GM23338 (cell line): ENCODE measurements at regions not wholly inside any gene's neighbourhood (a gene's known extent, or its start where the extent isn't known, plus 50 kb on each side); places are given as distances from the start of the nearest gene placed in this dataset.

Experiments
- ATAC-seq: fragments of 200-7000 bp; cut with Tn5 transposase; 3 replicates; pipeline ENCODE4 v1.9.1; 2020
- DNase-seq: peaks from one replicate; pipeline ENCODE4 v3.0.0-alpha.2; 2015; ENCODE audit warnings: low spot score
- H2AFZ ChIP-seq: fragments of 200-600 bp; sonication (generic); 2 replicates; pipeline ENCODE4 v1.8.0; 2016; ENCODE audit warnings: antibody characterized with exemption, mild to moderate bottlenecking, moderate library complexity
- H3F3A ChIP-seq: fragments of 200-600 bp; sonication (generic); replicated peaks from 2 replicates; pipeline ENCODE4 v1.8.0; 2017; ENCODE audit warnings: antibody characterized with exemption, mixed run types, low read depth
- H3K27ac ChIP-seq: fragments of 200-600 bp; sonication (generic); 2 replicates; pipeline ENCODE4 v1.6.1; 2016; ENCODE audit warnings: low read depth
- H3K27me3 ChIP-seq: fragments of 200-600 bp; sonication (generic); 2 replicates; pipeline ENCODE4 v1.8.0; 2016; ENCODE audit warnings: mild to moderate bottlenecking, mixed run types, moderate library complexity; ENCODE audit not compliant: insufficient read depth
- H3K36me3 ChIP-seq: fragments of 200-600 bp; sonication (generic); 2 replicates; pipeline ENCODE4 v1.8.0; 2016; ENCODE audit warnings: mild to moderate bottlenecking; ENCODE audit not compliant: insufficient read depth
- H3K4me1 ChIP-seq: fragments of 200-600 bp; sonication (generic); 2 replicates; pipeline ENCODE4 v1.8.0; 2016; ENCODE audit warnings: mild to moderate bottlenecking, moderate library complexity; ENCODE audit not compliant: insufficient read depth
- H3K4me2 ChIP-seq: fragments of 200-600 bp; sonication (generic); 2 replicates; pipeline ENCODE4 v1.7.1; 2017; ENCODE audit warnings: mixed run types
- H3K4me3 ChIP-seq: fragments of 200-600 bp; sonication (generic); 2 replicates; pipeline ENCODE4 v1.6.1; 2016; ENCODE audit warnings: mixed run types
- H3K79me2 ChIP-seq: fragments of 200-600 bp; sonication (generic); replicated peaks from 2 replicates; pipeline ENCODE4 v1.8.0; 2017; ENCODE audit warnings: mild to moderate bottlenecking; ENCODE audit not compliant: insufficient read depth
- H3K9me2 ChIP-seq: fragments of 200-600 bp; sonication (generic); 2 replicates; pipeline ENCODE4 v1.8.0; 2017; ENCODE audit not compliant: insufficient read depth
- H4K20me1 ChIP-seq: fragments of 200-600 bp; sonication (generic); replicated peaks from 2 replicates; pipeline ENCODE4 v1.8.0; 2017; ENCODE audit warnings: mild to moderate bottlenecking; ENCODE audit not compliant: insufficient read depth
- H3K27ac Mint-ChIP-seq: 2 replicates; pipeline ENCODE4 v1.8.0; 2020; ENCODE audit warnings: inconsistent platforms, mild to moderate bottlenecking, moderate library complexity, mixed read lengths
- H3K27me3 Mint-ChIP-seq: 3 replicates; pipeline ENCODE4 v1.8.0; 2022; ENCODE audit warnings: low read depth, mild to moderate bottlenecking, moderate library complexity, mixed read lengths, inconsistent platforms; ENCODE audit not compliant: insufficient read depth, poor library complexity
- H3K36me3 Mint-ChIP-seq: 3 replicates; pipeline ENCODE4 v1.8.0; 2021; ENCODE audit warnings: low read depth, mild to moderate bottlenecking, inconsistent platforms, moderate library complexity, mixed read lengths
- H3K4me1 Mint-ChIP-seq: 3 replicates; pipeline ENCODE4 v1.8.0; 2020; ENCODE audit warnings: mild to moderate bottlenecking, inconsistent platforms, mixed read lengths
- H3K4me3 Mint-ChIP-seq: 3 replicates; pipeline ENCODE4 v1.8.0; 2021; ENCODE audit warnings: moderate library complexity, mild to moderate bottlenecking, inconsistent platforms, mixed read lengths
- H3K9me3 Mint-ChIP-seq: 3 replicates; pipeline ENCODE4 v1.8.0; 2020; ENCODE audit warnings: moderate library complexity, mild to moderate bottlenecking, inconsistent platforms, mixed read lengths
- CREB1 ChIP-seq: fragments of 250-450 bp; sonication (Bioruptor Pico); IDR thresholded peaks from 2 replicates; pipeline ENCODE4 v1.5.0; 2020; ENCODE audit warnings: low read depth, mild to moderate bottlenecking, moderate library complexity
- EZH2 ChIP-seq: fragments of 200-600 bp; sonication (generic); IDR thresholded peaks from one replicate; pipeline ENCODE4 v1.8.0; 2017; ENCODE audit warnings: antibody characterized with exemption, mild to moderate bottlenecking, low read depth; ENCODE audit not compliant: unreplicated experiment
- EZH2phosphoT487 ChIP-seq: fragments of 200-600 bp; sonication (generic); IDR thresholded peaks from one replicate; pipeline ENCODE4 v1.8.1; 2018; ENCODE audit warnings: antibody characterized with exemption; ENCODE audit not compliant: unreplicated experiment
- JUNB ChIP-seq: IDR thresholded peaks from one replicate; pipeline ENCODE4 v1.6.1; 2016; ENCODE audit warnings: antibody characterized with exemption; ENCODE audit not compliant: unreplicated experiment
- NANOG ChIP-seq: IDR thresholded peaks from 2 replicates; pipeline ENCODE4 v1.6.1; 2016; ENCODE audit warnings: antibody characterized with exemption, borderline replicate concordance
- POLR2AphosphoS5 ChIP-seq: IDR thresholded peaks from 2 replicates; pipeline ENCODE4 v1.6.1; 2016; ENCODE audit warnings: antibody characterized with exemption, low read depth
- STAT1 ChIP-seq: IDR thresholded peaks from one replicate; pipeline ENCODE4 v1.6.1; 2016; ENCODE audit warnings: antibody characterized with exemption; ENCODE audit not compliant: unreplicated experiment
- ZNF114 ChIP-seq: fragments of 250-450 bp; sonication (Bioruptor Pico); IDR thresholded peaks from 2 replicates; pipeline ENCODE4 v1.5.0; 2020; ENCODE audit warnings: mild to moderate bottlenecking, moderate library complexity
- ZNF331 ChIP-seq: fragments of 250-450 bp; sonication (Bioruptor Pico); IDR thresholded peaks from 2 replicates; pipeline ENCODE4 v1.5.0; 2020; ENCODE audit warnings: low read depth, mild to moderate bottlenecking, moderate library complexity
- TF ChIP-seq, protein P1 (sequence below), 2 experiments: fragments of 200-600 bp in 1 of 2; sonication (generic) in 1 of 2; conservative IDR thresholded peaks; 2 replicates each; pipeline versions ENCODE4 v1.5.1 to v1.6.1; 2016 to 2017; ENCODE audit warnings: antibody characterized with exemption in 2 of 2, low read depth in 2 of 2, mild to moderate bottlenecking in 2 of 2, moderate library complexity in 1 of 2
- TF ChIP-seq, protein P2 (sequence below): fragments of 250-450 bp; sonication (Bioruptor Pico); IDR thresholded peaks from 2 replicates; pipeline ENCODE4 v1.5.0; 2020; ENCODE audit warnings: mild to moderate bottlenecking, moderate library complexity
- TF ChIP-seq, protein P3 (sequence below): IDR thresholded peaks from 2 replicates; pipeline ENCODE4 v1.6.1; 2016; ENCODE audit warnings: antibody characterized with exemption
- TF ChIP-seq, protein P4 (sequence below): IDR thresholded peaks from one replicate; pipeline ENCODE4 v1.6.1; 2018; ENCODE audit warnings: antibody characterized with exemption; ENCODE audit not compliant: unreplicated experiment

DNA sequence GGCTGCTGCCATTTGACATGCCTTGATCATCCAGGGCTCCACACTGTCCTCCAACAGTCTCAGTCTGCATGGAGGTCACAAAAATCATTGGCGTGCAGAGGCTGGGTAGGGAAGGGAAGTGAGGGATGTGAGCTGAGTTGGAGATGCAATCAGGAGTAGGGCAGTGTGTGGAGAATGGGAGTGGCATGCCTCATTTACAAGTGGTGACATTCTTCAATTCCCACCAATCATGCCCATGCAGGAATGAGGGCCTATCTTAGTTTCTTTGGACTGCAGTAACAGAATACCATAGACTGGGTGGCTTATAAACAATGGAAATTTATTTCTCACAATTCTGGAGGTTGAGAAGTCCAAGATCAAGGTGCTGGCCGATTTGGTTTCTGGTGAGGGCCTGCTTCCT, 94.9 kb upstream of the PJA1 start:
- no peak overlapping the region for H3K27ac Mint-ChIP-seq
- no peak overlapping the region for H3K4me3 Mint-ChIP-seq
- Histone ChIP-seq H3K9me2 (no peaks in the 10 kb centered on the region), H3K36me3 (no peaks in the 10 kb centered on the region), H3K27ac (no peak overlapping the region), H3K4me3 (no peak overlapping the region), H4K20me1 (no peaks in the 10 kb centered on the region), H3K4me1 (peaks cover 24% of the 10 kb centered on the region), H3K4me2 (no peak overlapping the region), H3K27me3 (peaks cover 63% of the 10 kb centered on the region), H3K79me2 (no peaks in the 10 kb centered on the region), H3F3A (no peaks in the 10 kb centered on the region), H2AFZ (no peak overlapping the region)
- peaks cover 1% of the 10 kb centered on the region; the same call in 1 of the 3 replicates for H3K9me3 Mint-ChIP-seq
- peaks cover 73% of the 10 kb centered on the region for H3K27me3 Mint-ChIP-seq
- ATAC-seq (no peak), DNase-seq (no peak)
- TF ChIP-seq POLR2AphosphoS5, result no peak
- TF ChIP-seq ZNF331, result no peak
- no peak for TF ChIP-seq EZH2phosphoT487
- TF ChIP-seq NANOG, result no peak
- no peak for TF ChIP-seq ZNF114
- TF ChIP-seq, protein P1, sequence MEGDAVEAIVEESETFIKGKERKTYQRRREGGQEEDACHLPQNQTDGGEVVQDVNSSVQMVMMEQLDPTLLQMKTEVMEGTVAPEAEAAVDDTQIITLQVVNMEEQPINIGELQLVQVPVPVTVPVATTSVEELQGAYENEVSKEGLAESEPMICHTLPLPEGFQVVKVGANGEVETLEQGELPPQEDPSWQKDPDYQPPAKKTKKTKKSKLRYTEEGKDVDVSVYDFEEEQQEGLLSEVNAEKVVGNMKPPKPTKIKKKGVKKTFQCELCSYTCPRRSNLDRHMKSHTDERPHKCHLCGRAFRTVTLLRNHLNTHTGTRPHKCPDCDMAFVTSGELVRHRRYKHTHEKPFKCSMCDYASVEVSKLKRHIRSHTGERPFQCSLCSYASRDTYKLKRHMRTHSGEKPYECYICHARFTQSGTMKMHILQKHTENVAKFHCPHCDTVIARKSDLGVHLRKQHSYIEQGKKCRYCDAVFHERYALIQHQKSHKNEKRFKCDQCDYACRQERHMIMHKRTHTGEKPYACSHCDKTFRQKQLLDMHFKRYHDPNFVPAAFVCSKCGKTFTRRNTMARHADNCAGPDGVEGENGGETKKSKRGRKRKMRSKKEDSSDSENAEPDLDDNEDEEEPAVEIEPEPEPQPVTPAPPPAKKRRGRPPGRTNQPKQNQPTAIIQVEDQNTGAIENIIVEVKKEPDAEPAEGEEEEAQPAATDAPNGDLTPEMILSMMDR (conservative IDR thresholded peaks at IDR 0.05; ENCODE audit: low read depth in 2 of 2), result no peak
- no peak for TF ChIP-seq CREB1 (CRISPR knock-in tag)
- TF ChIP-seq, protein P2, sequence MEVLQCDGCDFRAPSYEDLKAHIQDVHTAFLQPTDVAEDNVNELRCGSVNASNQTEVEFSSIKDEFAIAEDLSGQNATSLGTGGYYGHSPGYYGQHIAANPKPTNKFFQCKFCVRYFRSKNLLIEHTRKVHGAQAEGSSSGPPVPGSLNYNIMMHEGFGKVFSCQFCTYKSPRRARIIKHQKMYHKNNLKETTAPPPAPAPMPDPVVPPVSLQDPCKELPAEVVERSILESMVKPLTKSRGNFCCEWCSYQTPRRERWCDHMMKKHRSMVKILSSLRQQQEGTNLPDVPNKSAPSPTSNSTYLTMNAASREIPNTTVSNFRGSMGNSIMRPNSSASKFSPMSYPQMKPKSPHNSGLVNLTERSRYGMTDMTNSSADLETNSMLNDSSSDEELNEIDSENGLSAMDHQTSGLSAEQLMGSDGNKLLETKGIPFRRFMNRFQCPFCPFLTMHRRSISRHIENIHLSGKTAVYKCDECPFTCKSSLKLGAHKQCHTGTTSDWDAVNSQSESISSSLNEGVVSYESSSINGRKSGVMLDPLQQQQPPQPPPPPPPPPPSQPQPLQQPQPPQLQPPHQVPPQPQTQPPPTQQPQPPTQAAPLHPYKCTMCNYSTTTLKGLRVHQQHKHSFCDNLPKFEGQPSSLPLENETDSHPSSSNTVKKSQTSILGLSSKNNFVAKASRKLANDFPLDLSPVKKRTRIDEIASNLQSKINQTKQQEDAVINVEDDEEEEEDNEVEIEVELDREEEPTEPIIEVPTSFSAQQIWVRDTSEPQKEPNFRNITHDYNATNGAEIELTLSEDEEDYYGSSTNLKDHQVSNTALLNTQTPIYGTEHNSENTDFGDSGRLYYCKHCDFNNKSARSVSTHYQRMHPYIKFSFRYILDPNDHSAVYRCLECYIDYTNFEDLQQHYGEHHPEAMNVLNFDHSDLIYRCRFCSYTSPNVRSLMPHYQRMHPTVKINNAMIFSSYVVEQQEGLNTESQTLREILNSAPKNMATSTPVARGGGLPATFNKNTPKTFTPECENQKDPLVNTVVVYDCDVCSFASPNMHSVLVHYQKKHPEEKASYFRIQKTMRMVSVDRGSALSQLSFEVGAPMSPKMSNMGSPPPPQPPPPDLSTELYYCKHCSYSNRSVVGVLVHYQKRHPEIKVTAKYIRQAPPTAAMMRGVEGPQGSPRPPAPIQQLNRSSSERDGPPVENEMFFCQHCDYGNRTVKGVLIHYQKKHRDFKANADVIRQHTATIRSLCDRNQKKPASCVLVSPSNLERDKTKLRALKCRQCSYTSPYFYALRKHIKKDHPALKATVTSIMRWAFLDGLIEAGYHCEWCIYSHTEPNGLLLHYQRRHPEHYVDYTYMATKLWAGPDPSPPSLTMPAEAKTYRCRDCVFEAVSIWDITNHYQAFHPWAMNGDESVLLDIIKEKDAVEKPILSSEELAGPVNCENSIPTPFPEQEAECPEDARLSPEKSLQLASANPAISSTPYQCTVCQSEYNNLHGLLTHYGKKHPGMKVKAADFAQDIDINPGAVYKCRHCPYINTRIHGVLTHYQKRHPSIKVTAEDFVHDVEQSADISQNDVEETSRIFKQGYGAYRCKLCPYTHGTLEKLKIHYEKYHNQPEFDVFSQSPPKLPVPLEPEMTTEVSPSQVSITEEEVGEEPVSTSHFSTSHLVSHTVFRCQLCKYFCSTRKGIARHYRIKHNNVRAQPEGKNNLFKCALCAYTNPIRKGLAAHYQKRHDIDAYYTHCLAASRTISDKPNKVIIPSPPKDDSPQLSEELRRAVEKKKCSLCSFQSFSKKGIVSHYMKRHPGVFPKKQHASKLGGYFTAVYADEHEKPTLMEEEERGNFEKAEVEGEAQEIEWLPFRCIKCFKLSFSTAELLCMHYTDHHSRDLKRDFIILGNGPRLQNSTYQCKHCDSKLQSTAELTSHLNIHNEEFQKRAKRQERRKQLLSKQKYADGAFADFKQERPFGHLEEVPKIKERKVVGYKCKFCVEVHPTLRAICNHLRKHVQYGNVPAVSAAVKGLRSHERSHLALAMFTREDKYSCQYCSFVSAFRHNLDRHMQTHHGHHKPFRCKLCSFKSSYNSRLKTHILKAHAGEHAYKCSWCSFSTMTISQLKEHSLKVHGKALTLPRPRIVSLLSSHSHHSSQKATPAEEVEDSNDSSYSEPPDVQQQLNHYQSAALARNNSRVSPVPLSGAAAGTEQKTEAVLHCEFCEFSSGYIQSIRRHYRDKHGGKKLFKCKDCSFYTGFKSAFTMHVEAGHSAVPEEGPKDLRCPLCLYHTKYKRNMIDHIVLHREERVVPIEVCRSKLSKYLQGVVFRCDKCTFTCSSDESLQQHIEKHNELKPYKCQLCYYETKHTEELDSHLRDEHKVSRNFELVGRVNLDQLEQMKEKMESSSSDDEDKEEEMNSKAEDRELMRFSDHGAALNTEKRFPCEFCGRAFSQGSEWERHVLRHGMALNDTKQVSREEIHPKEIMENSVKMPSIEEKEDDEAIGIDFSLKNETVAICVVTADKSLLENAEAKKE, result no peak
- no peak for TF ChIP-seq EZH2
- TF ChIP-seq, protein P3, sequence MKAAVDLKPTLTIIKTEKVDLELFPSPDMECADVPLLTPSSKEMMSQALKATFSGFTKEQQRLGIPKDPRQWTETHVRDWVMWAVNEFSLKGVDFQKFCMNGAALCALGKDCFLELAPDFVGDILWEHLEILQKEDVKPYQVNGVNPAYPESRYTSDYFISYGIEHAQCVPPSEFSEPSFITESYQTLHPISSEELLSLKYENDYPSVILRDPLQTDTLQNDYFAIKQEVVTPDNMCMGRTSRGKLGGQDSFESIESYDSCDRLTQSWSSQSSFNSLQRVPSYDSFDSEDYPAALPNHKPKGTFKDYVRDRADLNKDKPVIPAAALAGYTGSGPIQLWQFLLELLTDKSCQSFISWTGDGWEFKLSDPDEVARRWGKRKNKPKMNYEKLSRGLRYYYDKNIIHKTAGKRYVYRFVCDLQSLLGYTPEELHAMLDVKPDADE, result no peak
- TF ChIP-seq, protein P4, sequence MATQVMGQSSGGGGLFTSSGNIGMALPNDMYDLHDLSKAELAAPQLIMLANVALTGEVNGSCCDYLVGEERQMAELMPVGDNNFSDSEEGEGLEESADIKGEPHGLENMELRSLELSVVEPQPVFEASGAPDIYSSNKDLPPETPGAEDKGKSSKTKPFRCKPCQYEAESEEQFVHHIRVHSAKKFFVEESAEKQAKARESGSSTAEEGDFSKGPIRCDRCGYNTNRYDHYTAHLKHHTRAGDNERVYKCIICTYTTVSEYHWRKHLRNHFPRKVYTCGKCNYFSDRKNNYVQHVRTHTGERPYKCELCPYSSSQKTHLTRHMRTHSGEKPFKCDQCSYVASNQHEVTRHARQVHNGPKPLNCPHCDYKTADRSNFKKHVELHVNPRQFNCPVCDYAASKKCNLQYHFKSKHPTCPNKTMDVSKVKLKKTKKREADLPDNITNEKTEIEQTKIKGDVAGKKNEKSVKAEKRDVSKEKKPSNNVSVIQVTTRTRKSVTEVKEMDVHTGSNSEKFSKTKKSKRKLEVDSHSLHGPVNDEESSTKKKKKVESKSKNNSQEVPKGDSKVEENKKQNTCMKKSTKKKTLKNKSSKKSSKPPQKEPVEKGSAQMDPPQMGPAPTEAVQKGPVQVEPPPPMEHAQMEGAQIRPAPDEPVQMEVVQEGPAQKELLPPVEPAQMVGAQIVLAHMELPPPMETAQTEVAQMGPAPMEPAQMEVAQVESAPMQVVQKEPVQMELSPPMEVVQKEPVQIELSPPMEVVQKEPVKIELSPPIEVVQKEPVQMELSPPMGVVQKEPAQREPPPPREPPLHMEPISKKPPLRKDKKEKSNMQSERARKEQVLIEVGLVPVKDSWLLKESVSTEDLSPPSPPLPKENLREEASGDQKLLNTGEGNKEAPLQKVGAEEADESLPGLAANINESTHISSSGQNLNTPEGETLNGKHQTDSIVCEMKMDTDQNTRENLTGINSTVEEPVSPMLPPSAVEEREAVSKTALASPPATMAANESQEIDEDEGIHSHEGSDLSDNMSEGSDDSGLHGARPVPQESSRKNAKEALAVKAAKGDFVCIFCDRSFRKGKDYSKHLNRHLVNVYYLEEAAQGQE, result no peak
- no peak for TF ChIP-seq STAT1
- no peak for TF ChIP-seq JUNB
- no peaks in the 10 kb centered on the region for H3K36me3 Mint-ChIP-seq
- peaks cover 27% of the 10 kb centered on the region for H3K4me1 Mint-ChIP-seq
